HG02970 (cell line): ENCODE measurements at regions not wholly inside any gene's neighbourhood (a gene's known extent, or its start where the extent isn't known, plus 50 kb on each side); places are given as distances from the start of the nearest gene placed in this dataset.
"Not testable (repeated sequence)": the region's sequence is repeated elsewhere in the genome, so short reads cannot be mapped to it uniquely, and the experiment has no call there.

ENCODE experiments used
- ATAC-seq: cut with Tn5 transposase; IDR thresholded peaks from one replicate; pipeline ENCODE4 v1.9.1; 2021; ENCODE audit warnings: mild to moderate bottlenecking, moderate library complexity, moderate number of reproducible peaks; ENCODE audit not compliant: unreplicated experiment, low FRiP score

GRCh38 chr12:88868050-88868449 is 287.8 kb upstream of the KITLG start:
- no peak for ATAC-seq

DNA sequence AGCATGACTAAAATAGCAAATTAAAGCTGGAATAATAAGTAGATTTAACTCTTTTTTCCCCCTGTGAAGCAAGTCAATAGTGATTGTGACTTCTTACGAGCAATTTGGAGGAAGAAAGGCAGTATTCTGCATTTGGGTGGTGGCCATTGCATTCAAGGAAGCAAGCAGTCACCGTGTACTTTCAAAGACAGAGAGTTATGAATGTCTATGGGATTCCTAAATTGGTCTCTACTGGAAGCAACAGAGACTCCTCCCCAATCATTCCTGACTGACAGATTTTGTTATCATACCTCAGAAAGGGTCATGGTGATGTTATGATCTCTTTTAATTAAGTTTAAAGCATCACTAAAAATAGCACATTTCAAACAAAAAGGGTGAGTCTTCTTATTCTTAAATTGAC is 287.2 kb upstream of the KITLG start:
- no peak for ATAC-seq

GRCh38 chr12:88866881-88867280 is 286.6 kb upstream of the KITLG start:
- no peak for ATAC-seq

GRCh38 chr12:88865537-88865936 is 285.3 kb upstream of the KITLG start:
- ATAC-seq: no peak

- ATAC-seq: no peak
Observed at GRCh38 chr12:88860851-88861250, 280.6 kb upstream of the KITLG start.

- ATAC-seq: no peak
Observed at GRCh38 chr12:88856201-88856600, 275.9 kb upstream of the KITLG start.

- no peak for ATAC-seq
Observed at GRCh38 chr12:88855301-88855700, 275.0 kb upstream of the KITLG start.

DNA sequence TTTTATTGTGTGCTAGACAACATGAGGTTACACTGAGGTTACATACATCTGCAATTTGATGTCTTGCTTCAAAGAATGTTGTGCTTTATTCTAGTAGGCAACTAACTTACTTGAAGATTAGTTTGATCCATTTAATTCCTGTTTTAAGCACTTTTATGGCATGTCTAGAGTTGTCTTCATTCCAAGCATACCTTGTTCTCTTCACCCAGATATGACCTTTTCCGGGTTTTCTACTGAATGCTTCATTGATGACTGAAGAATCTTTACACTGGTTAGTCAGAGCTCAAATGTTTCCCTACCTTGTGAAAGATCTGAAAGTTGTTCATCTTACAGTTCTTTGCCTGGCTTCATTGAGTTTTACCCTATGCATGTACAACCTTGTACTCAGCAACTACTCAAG is 274.0 kb upstream of the KITLG start:
- ATAC-seq: no peak

- not testable (repeated sequence) for ATAC-seq
Observed at GRCh38 chr12:88847246-88847645, 267.0 kb upstream of the KITLG start.

DNA sequence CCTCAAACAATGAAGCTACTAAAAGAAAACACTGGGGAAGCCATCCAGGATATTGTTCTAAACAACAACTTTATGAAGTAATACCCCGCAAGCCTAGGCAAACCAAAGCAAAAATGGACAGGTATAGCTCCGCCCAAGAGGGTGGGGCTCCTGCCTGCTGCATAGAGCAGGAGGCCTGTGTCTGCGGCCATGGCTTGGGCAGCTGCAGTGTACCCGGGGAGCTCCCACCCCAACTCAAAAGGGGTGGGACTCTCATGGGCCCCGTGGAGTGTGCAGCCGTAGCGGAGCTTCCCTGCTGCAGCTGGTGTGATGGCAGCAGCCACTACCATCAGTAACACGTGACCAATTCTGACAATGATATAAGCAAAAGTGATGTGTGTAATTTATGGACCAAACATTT is 264.2 kb upstream of the KITLG start:
- no peak for ATAC-seq

DNA sequence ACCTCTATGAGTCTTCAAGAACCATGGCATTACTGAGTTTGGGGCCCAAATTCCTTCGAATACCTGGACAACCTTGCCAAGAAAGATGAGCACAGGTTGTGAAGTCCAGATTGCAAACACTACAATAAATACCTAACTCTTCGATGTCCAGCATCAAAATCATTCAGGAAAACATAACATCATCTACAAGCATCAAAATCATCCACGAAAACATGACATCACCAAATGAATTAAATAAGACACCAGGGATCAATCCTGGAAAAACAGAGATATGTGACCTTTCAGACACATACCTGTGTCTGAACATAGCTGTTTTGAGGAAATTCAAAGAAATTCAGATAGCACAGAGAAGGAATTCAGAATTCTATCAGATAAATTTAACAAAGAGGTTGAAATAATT is 262.0 kb upstream of the KITLG start:
- ATAC-seq: no peak

- no peak for ATAC-seq
Observed at GRCh38 chr12:88839486-88839885, 259.2 kb upstream of the KITLG start.

DNA sequence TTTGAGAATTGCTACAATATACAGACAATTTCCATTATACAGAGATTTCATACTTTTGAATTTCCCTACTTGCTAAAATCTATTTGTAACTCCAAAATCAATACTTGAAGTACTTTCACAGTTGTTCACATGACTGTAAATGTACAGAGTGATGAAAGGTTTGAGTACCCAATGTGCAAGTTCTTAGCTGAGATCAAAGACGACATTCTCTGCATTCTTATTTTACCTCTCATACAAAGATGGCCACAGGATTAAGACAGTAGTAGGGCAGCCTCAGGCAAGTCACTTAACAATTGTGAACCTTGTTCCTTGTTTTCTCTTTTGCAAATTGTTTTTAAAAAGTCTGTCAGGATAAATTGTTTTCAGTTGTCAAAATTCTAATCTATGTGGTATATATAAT is 255.9 kb upstream of the KITLG start:
- ATAC-seq: no peak

GRCh38 chr12:88834226-88834625 is 254.0 kb upstream of the KITLG start:
- no peak for ATAC-seq

DNA sequence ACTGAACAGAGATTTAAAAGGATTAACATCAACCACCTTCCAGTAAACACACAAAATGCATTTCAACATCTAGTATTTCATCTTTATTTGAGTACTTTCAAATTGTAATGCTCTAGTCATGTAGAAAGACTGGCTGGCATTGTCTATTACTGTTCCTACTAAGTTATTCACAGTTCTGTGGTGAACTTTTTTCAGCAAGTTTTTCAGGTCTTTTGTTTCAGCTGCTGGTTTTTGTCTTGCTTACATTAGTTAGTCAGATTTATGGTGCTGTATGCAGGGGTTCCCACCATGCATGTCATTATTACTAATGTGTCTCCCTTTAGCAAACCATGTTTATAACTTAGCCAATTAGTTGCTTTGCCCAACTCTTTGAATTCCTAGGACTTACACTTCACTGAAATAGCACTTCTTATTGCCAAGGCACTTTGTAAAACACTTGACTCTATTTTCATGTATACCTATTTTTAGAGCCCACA is 253.4 kb upstream of the KITLG start:
- no peak for ATAC-seq

DNA sequence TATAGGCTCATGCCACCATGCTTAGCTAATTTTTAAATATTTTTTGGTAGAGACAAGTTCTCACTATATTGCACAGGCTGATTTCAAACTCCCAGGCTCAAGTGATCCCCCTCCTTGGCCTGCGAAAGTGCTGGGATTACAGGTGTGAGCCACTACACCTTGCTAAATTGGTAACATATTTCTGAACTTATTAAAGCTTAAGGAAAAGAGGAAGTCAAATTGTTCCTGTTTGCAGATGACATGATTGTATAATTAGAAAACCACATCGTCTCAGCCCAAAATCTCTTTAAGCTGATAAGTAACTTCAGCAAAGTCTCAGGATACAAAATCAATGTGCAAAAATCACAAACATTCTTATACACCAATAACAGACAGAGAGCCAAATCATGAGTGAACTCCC is 248.3 kb upstream of the KITLG start:
- ATAC-seq: not testable (repeated sequence)

DNA sequence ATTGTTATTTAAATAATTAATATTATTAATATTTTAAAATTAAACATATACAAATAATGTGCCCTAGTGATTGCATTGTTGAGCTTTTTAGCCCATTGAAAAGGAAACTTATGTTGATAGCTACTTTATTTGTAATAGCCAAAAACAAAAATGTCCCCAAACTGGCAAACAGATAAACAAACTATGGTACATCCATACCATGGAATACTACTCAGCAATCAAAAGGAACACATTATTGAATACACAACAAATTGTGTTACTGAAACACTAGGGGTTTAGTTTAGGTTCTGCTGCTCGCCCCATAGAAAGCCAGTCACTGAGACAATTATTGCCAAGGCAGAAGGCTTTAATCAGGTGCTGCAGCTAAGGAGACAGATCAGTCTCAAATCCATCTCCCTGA is 239.7 kb upstream of the KITLG start:
- ATAC-seq: no peak

DNA sequence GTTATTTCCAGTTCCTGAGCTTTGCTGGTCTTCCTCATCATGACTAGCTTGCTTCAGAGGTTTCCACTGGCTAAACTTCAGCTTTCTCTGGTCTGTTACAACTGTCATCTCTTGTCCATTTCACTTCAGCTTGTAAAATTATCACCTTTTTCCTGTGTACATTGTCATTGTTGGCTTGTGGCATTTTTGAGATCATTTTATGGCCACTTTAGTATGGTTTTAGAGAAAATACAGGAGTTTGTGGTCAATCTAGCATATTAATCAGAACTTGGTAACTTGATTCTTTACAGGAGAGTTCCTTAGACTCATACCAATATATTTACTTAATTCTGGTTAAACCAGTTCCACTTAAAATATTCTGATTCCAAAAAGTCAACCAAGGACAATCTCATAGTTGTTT is 235.9 kb upstream of the KITLG start:
- ATAC-seq: no peak

DNA sequence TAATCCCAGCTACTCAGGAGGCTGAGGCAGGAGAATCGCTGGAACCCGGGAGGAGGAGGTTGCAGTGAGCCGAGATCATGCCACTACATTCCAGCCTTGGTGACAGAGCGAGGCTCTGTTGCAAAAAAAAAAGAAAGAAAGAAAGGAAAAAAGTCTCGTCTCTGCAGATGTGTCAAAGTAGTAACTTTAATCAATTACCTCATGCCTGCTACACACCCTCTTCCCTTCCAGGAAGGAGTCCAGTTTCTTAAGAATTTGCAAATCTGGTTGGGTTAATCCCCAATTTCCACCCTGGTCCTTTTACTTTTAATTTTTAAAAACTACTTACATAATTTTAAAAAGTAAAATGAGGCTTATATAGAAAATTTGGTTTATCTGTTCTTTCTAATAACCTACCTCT is 234.5 kb upstream of the KITLG start:
- ATAC-seq: no peak

- ATAC-seq: no peak
Observed at GRCh38 chr12:88812610-88813009, 232.3 kb upstream of the KITLG start.

- ATAC-seq: no peak
Observed at GRCh38 chr12:88810806-88811205, 230.5 kb upstream of the KITLG start.

DNA sequence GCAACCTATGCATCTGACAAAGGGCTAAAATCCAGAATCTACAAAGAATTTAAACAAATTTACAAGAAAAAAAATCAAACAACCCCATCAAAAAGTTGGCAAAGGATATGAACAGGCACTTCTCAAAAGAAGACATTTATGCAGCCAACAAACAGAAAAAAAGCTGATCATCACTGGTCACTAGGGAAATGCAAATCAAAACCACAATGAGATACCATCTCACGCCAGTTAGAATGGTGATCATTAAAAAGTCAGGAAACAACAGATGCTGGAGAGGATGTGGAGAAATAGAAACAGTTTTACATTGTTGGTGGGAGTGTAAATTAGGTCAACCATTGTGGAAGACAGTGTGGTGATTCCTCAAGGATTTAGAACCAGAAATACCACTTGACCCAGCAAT is 229.6 kb upstream of the KITLG start:
- not testable (repeated sequence) for ATAC-seq

- no peak for ATAC-seq
Observed at GRCh38 chr12:88805692-88806091, 225.4 kb upstream of the KITLG start.
